HK-2 (cell line): ENCODE measurements at regions not wholly inside any gene's neighbourhood (a gene's known extent, or its start where the extent isn't known, plus 50 kb on each side); places are given as distances from the start of the nearest gene placed in this dataset.
"Not testable (repeated sequence)": the region's sequence is repeated elsewhere in the genome, so short reads cannot be mapped to it uniquely, and the experiment has no call there.

Experiments used
- DNase-seq: peaks from one replicate; pipeline ENCODE4 v3.0.0-alpha.2; 2018; ENCODE audit not compliant: unreplicated experiment

- no peak for DNase-seq
Observed at GRCh38 chr1:81220614-81221071, 580.1 kb upstream of the ADGRL2 start.

- no peak for DNase-seq
Observed at GRCh38 chr1:81217058-81217457, 583.7 kb upstream of the ADGRL2 start.

- no peak for DNase-seq
Observed at GRCh38 chr1:81213279-81213678, 587.5 kb upstream of the ADGRL2 start.

- DNase-seq: no peak
Observed at GRCh38 chr1:81209461-81209860, 591.3 kb upstream of the ADGRL2 start.

GRCh38 chr1:81208441-81208840 lies 592.3 kb upstream of the ADGRL2 start:
- DNase-seq: no peak

- no peak for DNase-seq
Observed at GRCh38 chr1:81205956-81206355, 594.8 kb upstream of the ADGRL2 start.

GRCh38 chr1:81201779-81202178 lies 599.0 kb upstream of the ADGRL2 start:
- no peak for DNase-seq

- DNase-seq: no peak
Observed at GRCh38 chr1:81197591-81197990, 603.1 kb upstream of the ADGRL2 start.

- DNase-seq: no peak
Observed at GRCh38 chr1:81192647-81193642, 607.8 kb upstream of the ADGRL2 start.

GRCh38 chr1:81190003-81190402 lies 610.7 kb upstream of the ADGRL2 start:
- no peak for DNase-seq

GRCh38 chr1:81187635-81188034 lies 613.1 kb upstream of the ADGRL2 start:
- DNase-seq: no peak

GRCh38 chr1:81186261-81186660 lies 614.5 kb upstream of the ADGRL2 start:
- DNase-seq: no peak

- DNase-seq: no peak
Observed at GRCh38 chr1:81183553-81183952, 617.2 kb upstream of the ADGRL2 start.

GRCh38 chr1:81183051-81183450 lies 617.7 kb upstream of the ADGRL2 start:
- no peak for DNase-seq

- no peak for DNase-seq
Observed at GRCh38 chr1:81179242-81179641, 621.5 kb upstream of the ADGRL2 start.

- not testable (repeated sequence) for DNase-seq
Observed at GRCh38 chr1:81178431-81179093, 622.2 kb upstream of the ADGRL2 start.

- DNase-seq: peak; percentile 86
Observed at GRCh38 chr1:81174811-81175476, 625.8 kb upstream of the ADGRL2 start.

- no peak for DNase-seq
Observed at GRCh38 chr1:81174052-81174451, 626.7 kb upstream of the ADGRL2 start.

- DNase-seq: no peak
Observed at GRCh38 chr1:81172483-81172882, 628.3 kb upstream of the ADGRL2 start.

- DNase-seq: no peak
Observed at GRCh38 chr1:81170721-81171120, 630.0 kb upstream of the ADGRL2 start.

- DNase-seq: no peak
Observed at GRCh38 chr1:81165963-81166362, 634.8 kb upstream of the ADGRL2 start.

GRCh38 chr1:81160696-81161095 lies 640.0 kb upstream of the ADGRL2 start:
- no peak for DNase-seq
